Hematopoietic multipotent progenitor cell treated with erythropoietin and hydrocortisone succinate and interleukin-3 and kit ligand, for 4 days (in vitro differentiated cells): ENCODE measurements at regions not wholly inside any gene's neighbourhood (a gene's known extent, or its start where the extent isn't known, plus 50 kb on each side); places are given as distances from the start of the nearest gene placed in this dataset.

Experiments
- DNase-seq: peaks from one replicate; pipeline ENCODE4 v3.0.0-alpha.2; 2015

DNA sequence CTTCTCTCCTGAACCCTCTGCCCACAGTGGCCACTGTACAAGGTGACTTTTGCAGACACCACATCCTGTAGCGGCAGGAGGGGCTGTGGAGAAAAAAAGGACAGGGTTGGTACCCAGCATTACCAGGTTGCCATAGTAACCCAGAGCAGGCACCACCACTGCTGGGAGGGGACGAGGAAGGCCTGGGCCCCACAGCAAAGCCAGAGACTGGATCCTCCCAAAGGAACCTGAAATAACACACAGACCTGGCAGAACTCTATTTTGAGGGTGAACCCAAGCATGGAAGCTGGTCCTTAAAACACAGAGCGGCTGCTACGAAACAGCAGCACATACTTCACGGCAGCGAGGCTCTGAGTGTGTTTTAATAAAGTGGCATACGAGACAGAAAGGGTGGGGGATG lies 380.6 kb downstream of the CTTN start:
- no peak for DNase-seq

- DNase-seq = no peak
Measured at GRCh38 chr11:70779433-70780245, 381.3 kb downstream of the CTTN start.

GRCh38 chr11:70780246-70780535 lies 381.9 kb downstream of the CTTN start:
- no peak for DNase-seq

- DNase-seq = no peak
Measured at GRCh38 chr11:70782401-70782913, 384.1 kb downstream of the CTTN start.

- DNase-seq = no peak
Measured at GRCh38 chr11:70783356-70783755, 385.0 kb downstream of the CTTN start.

DNA sequence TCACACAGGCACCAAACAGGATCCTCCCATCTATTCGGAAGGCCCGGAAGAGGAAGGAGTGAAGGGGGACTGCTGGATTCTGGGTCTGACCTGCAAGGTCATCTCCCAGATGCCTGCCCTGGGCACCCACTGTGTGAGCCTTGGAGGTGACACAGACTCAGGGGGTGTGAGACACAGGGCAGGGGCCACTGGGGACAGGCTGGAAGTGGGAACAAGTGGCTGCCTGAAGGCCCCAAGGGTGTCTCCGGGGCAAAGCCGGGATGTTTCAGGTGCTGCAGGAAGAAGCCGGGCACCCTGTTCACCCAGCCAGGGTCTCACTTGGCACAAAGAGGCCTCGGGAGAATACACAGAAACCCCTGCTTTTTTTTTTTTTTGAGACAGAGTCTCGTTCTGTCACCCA lies 385.5 kb downstream of the CTTN start:
- DNase-seq = no peak

GRCh38 chr11:70785372-70785771 lies 387.0 kb downstream of the CTTN start:
- no peak for DNase-seq

GRCh38 chr11:70786021-70786665 lies 387.8 kb downstream of the CTTN start:
- no peak for DNase-seq

DNA sequence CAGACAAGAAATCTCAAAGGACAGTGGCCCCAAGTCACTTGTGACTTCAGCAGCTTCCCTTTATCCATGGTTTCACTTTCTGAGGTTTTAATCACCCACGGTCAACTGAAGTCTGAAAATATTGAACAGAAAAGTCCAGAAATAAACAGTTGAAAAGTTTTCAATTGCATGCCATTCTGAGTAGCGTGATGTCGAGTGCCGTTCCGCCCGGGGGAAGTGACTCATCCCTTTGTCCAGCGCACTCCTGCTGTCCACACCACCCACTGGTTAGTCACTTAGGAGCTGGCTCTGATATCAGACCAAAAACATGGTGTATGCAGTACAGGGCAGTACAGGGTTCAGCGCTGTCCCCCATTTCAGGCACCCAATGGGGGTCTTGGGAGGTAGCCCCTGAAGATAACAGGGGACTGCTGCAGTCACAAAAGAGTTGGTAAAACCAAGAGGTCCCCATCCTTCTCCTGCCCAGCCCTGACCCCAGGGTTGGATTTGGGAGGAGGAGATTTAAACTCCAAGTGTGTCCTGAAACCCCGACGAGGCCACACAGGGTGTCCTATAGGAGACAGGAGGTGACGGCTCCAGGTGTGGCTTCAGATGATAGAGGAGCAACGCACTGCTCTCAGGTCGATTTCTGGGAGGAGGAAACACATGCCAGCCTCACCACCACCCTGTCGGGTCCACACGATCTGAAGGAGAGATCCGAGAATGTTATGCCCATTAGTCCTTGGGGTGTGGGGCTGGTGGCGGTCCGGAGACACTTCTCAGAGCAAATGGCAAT lies 390.1 kb downstream of the CTTN start:
- no peak for DNase-seq

- no peak for DNase-seq
Measured at GRCh38 chr11:70790671-70791300, 392.5 kb downstream of the CTTN start.

DNA sequence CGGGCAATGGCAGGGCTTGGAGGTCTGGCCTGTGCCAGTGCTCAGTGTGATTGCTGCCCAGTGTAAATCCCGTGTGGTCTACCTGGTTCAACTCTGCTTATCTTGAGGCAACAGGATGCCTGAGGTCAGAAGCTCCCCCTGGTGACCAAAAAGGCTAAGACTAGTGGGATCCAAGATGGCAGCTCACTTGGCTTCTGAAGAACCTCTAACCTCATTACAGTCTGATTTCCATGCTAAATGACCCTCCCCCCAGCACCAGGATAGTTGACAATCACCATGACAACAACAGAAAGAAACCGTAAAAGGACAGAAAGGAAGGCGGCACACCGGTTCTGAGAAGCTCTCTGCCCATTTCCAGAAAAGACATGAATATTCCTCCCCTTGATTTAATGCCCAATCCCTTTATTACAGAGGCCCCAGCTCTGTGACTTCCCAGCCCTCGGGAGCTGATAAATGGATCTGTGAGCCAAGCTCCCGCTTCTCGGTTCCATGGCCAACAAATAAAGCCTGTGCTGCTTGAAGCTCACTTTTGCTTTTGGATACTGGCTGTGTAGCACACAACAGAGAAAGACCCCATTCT lies 398.4 kb downstream of the CTTN start:
- DNase-seq = peak; percentile 23

GRCh38 chr11:70798296-70798695 lies 400.0 kb downstream of the CTTN start:
- DNase-seq = no peak

- DNase-seq = no peak
Measured at GRCh38 chr11:70799386-70799785, 401.1 kb downstream of the CTTN start.

DNA sequence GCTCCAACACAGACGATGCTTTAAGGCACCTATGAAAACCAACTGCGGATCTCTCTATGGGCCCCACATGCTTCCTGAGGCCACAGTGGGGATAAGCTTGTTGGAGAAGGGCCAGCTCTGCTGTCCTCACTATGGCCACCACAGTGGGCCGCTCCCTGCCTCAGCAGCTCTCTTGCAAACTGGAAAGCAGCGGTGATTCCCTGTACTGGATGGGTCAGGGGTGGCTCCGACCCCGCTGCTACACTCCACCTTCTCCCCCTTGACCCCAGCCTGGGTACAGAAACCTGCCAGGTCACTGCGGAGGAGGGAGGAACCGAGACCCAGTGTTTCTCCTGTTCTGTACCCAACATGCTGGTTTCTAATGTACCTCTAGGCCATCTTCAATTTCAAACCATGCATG lies 403.9 kb downstream of the CTTN start:
- DNase-seq = no peak

DNA sequence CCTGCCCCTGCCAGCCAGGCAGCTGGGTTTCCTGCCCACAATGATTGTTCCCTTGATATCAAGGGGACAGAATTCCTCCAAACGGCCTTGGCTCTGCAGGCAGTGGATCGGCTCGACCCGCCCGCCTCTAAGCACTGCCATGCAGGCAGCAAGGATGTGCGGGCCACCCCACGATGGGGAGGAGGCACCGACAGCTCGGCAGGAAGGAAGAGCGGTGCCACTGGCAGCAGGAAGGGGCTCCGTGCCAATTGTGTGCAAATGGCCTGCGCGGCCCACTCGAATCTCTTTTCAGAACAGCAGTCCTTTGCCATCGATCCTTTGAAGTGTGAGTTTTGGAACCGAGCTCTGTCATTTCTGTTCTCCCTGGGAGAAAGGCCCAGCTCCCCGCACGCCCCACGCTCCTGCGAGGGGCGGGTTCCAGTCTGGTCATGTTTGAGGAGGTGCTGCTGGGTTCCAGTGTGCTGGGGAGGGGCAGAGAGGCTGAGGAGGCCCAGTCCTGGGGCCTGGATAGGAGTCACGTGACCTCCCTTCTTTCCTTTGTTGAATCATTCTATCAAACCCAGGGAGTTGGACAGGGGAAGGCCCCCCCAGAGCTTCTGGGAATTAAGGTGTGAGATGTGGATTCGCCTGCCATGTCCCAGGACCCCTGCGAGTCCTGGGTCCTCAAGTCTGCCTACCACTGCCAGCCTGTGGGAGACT lies 406.0 kb downstream of the CTTN start:
- DNase-seq = peak; percentile 38

DNA sequence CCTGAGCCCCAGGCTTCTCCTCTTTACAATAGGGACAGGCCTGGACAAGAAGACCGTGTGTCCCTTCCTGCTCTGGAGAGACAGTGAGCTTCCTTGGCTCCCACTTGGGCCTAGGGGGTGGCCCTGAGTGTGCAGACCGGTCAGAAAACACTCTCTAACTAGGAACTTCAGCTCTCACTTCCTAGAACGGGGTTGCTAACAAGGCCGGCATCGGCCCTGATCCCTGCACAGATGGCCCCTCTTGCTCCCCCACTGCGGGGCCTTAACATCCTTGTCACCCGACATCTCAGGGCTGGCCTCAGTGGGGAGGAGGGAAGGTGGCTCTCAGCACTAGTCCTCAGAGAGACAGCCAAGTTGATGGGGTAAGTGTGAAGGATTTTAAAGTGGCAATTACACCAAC lies 406.9 kb downstream of the CTTN start:
- no peak for DNase-seq

- no peak for DNase-seq
Measured at GRCh38 chr11:70805971-70806370, 407.6 kb downstream of the CTTN start.

- DNase-seq = no peak
Measured at GRCh38 chr11:70806461-70807194, 408.3 kb downstream of the CTTN start.

DNA sequence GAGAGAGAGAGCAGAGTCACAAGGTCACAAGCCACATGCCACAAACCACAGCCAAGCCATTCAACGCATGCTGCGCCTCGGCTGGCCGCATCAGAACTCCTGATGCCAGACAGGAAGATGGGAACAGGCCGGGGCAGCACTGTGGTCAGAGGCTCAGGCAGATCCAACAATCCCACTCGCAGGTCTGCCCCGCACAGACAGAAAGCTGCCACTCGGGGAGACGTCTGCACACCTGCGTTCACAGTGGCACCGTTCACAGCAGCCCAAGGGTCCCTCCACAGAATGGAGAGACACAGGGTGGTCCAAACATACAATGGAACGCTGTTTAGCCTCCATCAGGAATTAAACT lies 408.8 kb downstream of the CTTN start:
- DNase-seq = no peak

- DNase-seq = no peak
Measured at GRCh38 chr11:70808686-70809375, 410.5 kb downstream of the CTTN start.

DNA sequence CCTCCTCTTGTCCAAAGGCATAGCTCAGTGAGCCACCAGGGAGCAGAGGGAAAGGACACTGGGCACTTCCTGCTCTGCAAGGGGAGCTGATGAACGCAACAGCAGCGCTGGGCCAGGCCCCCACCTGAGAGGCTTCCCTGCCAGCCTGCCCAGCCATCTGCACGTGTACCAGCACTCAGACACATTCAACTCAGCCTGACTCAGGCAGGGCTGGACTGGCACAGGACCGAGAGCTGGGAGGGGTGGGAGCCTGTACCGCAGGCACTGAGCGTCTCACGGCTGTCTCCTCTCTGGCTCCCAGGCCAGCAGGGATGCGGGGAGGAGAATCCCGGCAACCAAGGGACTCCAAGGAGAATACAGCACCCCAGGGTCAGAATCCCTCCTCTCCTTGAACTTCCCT lies 411.8 kb downstream of the CTTN start:
- no peak for DNase-seq
